ENCODE measurements at regions not wholly inside any gene's neighbourhood (a gene's known extent, or its start where the extent isn't known, plus 50 kb on each side); places are given as distances from the start of the nearest gene placed in this dataset.

- no peak for DNase-seq
These were observed 354.3 kb downstream of the KLF12 start for GRCh38 chr13:73779881-73780280.

GRCh38 chr13:73778242-73778864 lies 355.9 kb downstream of the KLF12 start:
- no peak for DNase-seq

DNA sequence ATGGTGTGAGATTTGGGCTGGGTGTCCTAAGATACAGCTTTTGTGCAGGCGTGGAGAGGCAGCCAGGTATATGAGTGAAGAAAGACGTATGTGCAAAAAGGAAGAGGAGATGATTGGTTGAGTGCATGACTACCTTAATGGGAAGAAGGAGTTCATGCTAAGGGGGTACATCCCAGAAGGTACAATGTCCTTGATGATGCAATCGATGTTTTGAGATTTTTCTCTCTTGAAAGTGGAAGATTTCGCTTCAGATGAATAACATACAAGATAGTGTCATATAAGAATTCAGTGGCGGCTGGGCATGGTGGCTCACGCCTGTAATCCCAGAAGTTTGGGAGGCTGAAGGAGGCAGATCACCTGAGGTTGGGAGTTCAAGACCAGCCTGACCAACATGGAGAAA lies 357.1 kb downstream of the KLF12 start:
- DNase-seq, result no peak

DNA sequence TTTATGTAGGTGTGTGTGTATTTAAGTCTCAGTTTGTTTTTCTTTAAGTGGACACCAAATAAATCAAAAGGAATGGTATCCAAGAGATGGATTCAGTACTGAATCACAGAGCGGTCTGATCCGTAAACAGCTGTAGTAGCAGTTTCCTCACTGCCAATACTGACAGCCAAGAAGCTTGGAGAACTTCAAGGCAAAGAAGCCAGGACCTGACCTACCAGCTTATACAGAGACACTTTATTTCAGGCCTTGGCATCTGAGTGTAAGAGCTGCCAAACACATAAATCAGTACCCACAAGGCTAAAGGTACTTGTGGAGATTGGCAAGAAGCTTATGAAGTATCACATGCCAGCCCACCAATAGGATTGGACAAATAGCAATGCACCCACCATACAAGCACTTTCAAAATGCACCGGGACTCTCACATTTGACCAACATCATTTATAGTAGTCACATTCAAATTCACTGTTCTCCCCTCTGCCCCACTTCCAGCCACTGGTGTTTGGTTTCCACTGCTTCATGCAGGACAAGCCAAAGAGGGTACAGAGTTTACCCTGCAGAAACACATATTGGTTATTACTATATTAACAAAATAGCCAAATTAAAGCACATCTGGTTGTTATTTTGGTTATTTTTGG lies 357.9 kb downstream of the KLF12 start:
- DNase-seq, result no peak

- DNase-seq, result no peak
These were observed 361.0 kb downstream of the KLF12 start for GRCh38 chr13:73773168-73773549.

DNA sequence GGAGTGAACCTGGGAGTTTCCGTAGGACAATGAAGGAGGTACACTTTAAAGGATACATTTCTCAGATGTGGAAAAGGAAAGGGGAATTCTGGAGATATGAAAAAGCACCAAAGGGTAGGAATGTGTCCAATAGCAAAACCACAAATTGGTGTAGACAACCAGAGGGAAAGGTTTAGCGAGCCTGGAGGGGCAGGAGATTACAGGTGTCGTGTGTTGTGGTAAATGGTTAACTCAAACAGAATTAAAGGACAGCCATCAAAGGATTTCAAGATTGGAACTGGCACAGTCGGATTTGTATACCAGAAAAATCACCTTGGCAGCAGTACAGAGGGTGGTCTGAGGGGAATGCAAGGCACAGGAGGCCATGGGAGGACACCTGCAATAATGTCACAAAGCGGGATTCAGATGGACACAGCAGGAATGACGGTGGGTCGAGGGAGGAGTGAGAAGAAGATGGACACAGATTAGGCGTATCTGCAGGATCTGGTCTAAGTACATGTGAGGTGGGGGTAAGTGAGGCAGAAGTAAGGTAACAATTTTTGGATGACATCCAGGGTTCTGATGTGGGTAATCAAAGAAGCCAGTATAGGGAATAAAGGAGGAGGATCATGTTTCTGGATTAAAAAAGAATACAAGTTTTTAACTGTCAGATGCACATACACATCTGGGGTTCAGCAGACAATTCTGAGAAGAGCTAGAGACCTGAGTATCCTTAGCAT lies 361.6 kb downstream of the KLF12 start:
- no peak for DNase-seq

DNA sequence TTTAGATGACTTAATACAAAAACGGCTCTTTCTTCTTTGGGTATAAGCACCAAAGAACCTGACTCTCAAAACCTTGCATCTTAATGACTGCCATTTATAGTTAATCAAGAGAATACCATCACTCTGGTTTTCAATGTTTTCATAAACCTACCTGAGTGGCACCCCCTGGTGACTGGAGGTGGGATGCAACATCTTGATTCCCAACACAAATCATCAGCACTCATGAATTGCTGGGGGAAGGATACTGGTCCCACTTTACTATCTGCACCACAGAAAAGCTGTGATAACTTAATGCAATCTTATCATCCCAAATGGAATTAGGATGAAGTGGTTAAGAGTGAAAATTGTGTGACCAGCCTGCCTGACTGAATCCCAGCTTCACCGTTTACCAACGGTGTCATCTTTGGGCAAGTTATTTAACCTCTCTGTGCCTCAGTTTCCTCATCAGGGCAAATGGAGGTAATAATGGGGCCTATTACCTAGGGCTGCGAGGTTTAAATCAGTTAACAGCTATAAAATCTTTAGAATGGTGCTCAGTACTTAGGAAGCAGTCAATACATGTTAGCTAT lies 366.4 kb downstream of the KLF12 start:
- DNase-seq, result peak; percentile 21

- DNase-seq, result no peak
These were observed 366.9 kb downstream of the KLF12 start for GRCh38 chr13:73767191-73767741.

DNA sequence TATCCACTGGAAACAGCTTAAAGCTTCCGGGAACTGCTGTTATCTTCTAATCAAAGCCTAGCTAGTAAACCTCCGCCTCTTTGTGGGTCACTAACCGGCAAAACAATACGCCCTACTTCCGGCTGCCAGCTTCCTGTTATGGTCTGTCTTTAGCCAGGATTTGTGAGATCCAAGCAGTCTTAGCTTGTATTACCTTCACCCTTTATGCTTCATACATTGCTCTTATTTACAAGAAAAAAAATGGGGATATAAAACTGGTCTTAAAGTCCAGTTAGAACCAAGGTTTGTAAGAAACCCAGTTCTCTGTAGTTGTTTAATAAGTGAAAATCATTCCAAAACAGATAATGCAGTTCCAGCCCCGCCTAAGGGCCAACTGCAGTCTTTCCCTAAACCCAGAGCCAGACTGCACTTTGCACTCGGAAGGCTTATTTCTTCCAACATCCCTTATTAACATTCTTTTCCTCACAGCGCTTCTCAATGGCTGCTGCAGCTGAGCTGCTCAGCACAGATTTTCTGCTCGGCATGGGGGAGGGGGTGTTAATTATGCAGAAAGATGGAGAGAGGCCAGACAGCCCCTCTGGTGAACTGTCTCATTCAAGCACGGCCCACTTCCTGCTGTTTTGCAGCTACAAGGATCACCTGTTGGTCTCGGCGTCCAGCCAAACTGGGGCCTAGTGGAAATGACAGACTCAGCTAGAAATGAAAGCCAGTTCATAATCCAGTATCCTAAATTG lies 368.4 kb downstream of the KLF12 start:
- peak; percentile 34 for DNase-seq

GRCh38 chr13:73759434-73759833 lies 374.8 kb downstream of the KLF12 start:
- DNase-seq, result no peak

GRCh38 chr13:73757481-73758233 lies 376.5 kb downstream of the KLF12 start:
- DNase-seq, result no peak

DNA sequence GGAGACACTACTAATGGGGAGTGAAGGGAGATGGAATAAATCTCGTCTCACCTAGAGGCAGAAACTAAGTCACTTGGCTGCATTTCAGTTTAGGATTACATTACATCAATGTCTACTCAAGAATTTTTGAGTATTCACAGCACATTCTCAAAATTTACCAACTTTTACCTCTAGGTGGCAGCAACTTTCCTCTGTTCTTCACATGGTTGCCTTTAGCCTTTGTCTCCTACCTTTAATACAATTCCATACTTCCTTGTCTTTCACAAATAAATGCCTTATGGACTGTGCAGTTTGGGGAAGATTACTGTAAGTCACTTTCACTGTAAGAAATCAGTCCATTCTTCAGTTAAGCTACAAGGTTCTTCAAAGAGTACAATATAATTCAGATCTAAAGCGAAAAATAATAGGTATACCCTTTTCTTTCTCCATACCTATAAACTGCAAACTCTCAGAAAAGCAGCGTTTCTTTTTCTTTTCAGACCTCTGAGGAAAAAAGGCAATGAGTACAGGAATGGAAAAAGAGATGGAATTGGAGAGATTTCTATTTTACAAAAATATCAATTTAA lies 379.4 kb downstream of the KLF12 start:
- no peak for DNase-seq

DNA sequence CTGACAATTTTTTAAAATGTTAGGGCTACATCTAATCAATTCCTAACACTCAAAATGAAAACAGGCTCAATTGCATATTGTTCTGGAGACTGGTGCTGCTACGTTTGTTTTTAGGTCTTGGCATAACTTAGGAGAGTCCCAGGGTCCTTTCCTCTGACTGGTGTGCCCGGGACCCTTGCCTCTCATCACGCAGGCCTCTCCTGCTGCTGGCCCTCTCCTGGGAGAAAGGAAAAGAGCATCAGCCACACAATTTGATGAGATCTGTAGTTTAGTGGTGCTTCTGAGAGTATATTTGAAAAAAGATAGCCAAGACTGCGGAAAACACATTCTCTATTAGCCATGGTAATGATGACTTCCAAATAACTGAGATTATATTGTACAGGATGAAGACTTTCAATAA lies 380.0 kb downstream of the KLF12 start:
- no peak for DNase-seq

DNA sequence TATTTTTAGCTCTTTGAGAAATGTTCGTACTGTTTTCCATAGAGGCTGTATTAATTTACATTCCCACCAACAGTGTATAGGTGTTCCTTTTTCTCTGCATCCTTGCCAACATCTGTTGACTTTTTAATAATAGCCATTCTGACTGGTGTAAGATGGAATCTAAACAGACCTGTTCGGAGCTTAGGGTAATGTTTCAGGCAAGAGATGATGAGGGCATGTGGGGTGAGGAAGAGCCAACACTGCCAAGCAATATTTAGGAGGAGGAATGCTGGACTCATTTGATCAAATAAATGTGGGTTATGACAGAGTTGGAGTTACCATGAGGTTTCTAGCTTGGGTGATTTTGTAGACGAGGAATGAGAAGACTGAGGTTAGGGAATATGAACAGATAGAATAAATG lies 382.9 kb downstream of the KLF12 start:
- no peak for DNase-seq

DNA sequence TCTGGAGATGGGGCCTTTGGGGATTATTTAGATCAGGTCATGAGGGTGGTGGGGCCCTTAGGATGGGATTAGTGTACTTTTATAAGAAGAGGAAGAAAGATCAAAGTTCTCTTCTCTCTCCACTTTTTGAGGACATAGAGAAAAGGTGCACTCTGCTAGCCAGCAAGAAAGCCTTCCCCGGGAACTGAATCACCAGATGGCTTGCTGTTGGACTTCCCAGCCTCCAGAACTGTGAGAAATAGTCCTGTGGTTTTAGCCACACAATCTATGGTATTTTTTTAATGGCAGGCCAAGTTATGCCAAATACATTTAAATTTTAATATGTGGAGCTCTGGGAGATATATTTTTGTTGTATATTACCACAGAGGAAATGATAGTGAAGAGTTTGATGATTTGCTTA lies 385.8 kb downstream of the KLF12 start:
- no peak for DNase-seq

GRCh38 chr13:73745190-73745589 lies 389.0 kb downstream of the KLF12 start:
- no peak for DNase-seq

- no peak for DNase-seq
These were observed 391.2 kb downstream of the KLF12 start for GRCh38 chr13:73742982-73743381.

GRCh38 chr13:73741742-73742141 lies 392.5 kb downstream of the KLF12 start:
- DNase-seq, result no peak

GRCh38 chr13:73741111-73741510 lies 393.1 kb downstream of the KLF12 start:
- DNase-seq, result no peak

- no peak for DNase-seq
These were observed 393.5 kb downstream of the KLF12 start for GRCh38 chr13:73740666-73741065.

DNA sequence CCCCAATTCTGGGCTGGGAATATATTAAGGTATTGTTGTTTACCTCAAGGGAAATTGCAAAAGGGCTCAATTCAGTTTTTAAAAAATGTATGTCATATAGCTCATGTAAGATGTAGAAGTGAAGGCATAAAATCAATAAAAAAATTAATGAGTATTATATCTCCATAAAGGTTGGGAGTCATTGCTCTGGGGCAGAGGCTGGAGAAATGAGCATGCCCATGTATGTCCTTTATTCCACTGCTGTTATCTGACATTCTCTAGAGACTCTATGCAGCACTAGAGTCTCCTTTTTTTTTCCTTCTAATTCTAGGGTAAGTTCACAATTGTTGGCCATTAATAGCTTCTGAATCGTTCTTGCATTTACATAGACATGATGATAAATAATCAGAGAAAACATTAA lies 394.8 kb downstream of the KLF12 start:
- DNase-seq, result no peak

DNA sequence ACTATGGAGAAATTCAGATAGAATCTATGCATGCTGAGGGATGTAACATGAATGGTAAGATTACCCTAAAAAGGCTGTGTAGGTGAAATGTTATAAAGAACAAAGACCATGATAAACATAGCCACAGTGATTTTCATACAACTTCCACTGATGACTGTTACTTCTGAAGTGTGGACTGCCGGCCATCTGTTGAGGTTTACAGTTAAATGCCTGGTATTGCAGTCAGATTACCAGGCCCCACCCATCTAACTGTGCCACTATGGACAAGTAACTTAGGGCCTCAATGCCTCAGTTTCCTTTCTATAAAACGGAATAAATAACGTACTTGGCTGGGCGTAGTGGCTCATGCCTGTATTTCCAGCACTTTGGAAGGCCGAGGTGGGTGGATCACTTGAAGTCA lies 395.6 kb downstream of the KLF12 start:
- DNase-seq, result no peak
